Peyer's patch (tissue), 4 donors: ENCODE measurements at regions not wholly inside any gene's neighbourhood (a gene's known extent, or its start where the extent isn't known, plus 50 kb on each side); places are given as distances from the start of the nearest gene placed in this dataset.

Experiments
- DNase-seq, 3 donors: peaks; one replicate each; pipeline ENCODE4 v3.0.0-alpha.2; 2017 to 2019
- H3K27ac ChIP-seq, 4 donors: fragments of 200-600 bp; sonication (generic); one replicate each; pipeline ENCODE4 v1.5.1; 2016 to 2019
- H3K27me3 ChIP-seq, 2 donors: fragments of 200-600 bp; sonication (generic); one replicate each; pipeline ENCODE4 v1.5.1; 2019
- H3K36me3 ChIP-seq, 3 donors: fragments of 200-600 bp; sonication (generic); one replicate each; pipeline ENCODE4 v1.5.1; 2016 to 2019
- H3K4me1 ChIP-seq, 4 donors: fragments of 200-600 bp; sonication (generic); one replicate each; pipeline ENCODE4 v1.5.1; 2016 to 2019
- H3K4me3 ChIP-seq, 4 donors: fragments of 200-600 bp; sonication (generic); 1 replicate in 3 of 4; 2 replicates in 1 of 4; pipeline ENCODE4 v1.5.1; 2016 to 2019; ENCODE audit warnings: mild to moderate bottlenecking in 1 of 4
- H3K9me3 ChIP-seq, 4 donors: fragments of 200-600 bp; sonication (generic); one replicate each; pipeline ENCODE4 v1.5.1; 2016 to 2019; ENCODE audit warnings: mild to moderate bottlenecking in 1 of 4
- POLR2A ChIP-seq, 2 donors: fragments of 450-650 bp; IDR thresholded peaks; one replicate each; pipeline ENCODE4 v1.5.1; 2017; ENCODE audit warnings: antibody characterized with exemption in 2 of 2, mild to moderate bottlenecking in 2 of 2, moderate library complexity in 2 of 2
- TF ChIP-seq, protein P1 (sequence below), 6 experiments: fragments of 450-650 bp in 4 of 6; fragments of 200-600 bp in 2 of 6; sonication (generic) in 1 of 6; IDR thresholded peaks; one replicate each; pipeline ENCODE4 v1.5.1; 2017 to 2019; ENCODE audit warnings: antibody characterized with exemption in 6 of 6, mild to moderate bottlenecking in 3 of 6, moderate library complexity in 1 of 6

DNA sequence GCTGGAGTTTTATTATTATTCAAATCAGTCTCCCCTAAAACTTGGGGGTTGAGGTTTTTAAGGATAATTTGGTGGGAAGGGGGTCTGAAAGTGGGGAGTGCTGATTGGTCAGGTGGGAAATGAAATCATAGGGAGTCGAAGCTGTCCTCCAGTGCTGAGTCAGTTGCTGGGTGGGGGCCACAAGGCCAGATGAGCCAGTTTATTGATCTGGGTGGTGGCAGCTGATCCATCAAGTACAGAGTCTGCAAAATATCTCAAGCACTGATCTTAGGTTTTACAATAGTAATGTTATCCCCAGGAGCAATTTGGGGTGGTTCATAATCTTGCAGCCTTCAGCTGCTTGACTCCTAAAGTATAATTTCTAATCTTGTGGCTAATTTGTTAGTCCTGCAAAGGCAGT is 146.0 kb upstream of the SPACA1 start:
- Histone ChIP-seq H3K4me3 (no peak overlapping the region), H3K36me3 (no peaks in the 10 kb centered on the region), H3K4me1 (no peaks in the 10 kb centered on the region), H3K27me3 (no peaks in the 10 kb centered on the region), H3K9me3 (no peaks in the 10 kb centered on the region), H3K27ac (no peak overlapping the region)
- TF ChIP-seq, protein P1, sequence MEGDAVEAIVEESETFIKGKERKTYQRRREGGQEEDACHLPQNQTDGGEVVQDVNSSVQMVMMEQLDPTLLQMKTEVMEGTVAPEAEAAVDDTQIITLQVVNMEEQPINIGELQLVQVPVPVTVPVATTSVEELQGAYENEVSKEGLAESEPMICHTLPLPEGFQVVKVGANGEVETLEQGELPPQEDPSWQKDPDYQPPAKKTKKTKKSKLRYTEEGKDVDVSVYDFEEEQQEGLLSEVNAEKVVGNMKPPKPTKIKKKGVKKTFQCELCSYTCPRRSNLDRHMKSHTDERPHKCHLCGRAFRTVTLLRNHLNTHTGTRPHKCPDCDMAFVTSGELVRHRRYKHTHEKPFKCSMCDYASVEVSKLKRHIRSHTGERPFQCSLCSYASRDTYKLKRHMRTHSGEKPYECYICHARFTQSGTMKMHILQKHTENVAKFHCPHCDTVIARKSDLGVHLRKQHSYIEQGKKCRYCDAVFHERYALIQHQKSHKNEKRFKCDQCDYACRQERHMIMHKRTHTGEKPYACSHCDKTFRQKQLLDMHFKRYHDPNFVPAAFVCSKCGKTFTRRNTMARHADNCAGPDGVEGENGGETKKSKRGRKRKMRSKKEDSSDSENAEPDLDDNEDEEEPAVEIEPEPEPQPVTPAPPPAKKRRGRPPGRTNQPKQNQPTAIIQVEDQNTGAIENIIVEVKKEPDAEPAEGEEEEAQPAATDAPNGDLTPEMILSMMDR (IDR thresholded peaks at IDR 0.05): no peak
- TF ChIP-seq POLR2A (IDR thresholded peaks at IDR 0.05): no peak
- no peak for DNase-seq

DNA sequence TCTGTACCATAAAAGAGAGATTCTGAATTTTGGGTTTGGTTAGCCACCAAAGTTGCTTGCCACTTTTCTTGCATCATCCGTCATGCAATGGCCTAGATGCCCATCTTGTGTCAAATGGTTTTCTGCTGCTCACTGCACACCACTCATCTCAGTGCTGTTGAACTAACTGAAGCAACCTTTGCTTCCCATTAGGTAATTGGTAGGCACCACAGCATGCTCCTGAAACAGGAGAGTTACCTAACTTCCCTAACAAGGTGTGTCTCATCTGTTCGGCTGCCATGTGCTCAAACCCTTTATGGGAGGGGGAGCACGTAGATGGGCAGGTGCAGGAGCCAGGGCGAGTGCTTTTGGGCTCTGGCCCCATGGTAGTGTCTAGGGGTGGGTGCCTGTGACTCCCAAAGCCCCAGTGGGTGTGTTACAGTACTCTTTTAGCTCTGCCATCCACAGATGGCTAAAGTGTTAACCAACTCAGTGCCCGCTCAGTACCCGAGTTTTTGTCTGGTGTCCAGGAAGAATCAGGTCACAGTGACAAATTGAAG is 147.4 kb upstream of the SPACA1 start:
- no peaks in the 10 kb centered on the region for H3K9me3 ChIP-seq
- no peaks in the 10 kb centered on the region for H3K27me3 ChIP-seq
- DNase-seq: no peak
- no peaks in the 10 kb centered on the region for H3K4me1 ChIP-seq
- no peak overlapping the region for H3K27ac ChIP-seq
- no peak for TF ChIP-seq POLR2A (IDR thresholded peaks at IDR 0.05)
- TF ChIP-seq, protein P1 (IDR thresholded peaks at IDR 0.05): no peak
- H3K4me3 ChIP-seq: no peak overlapping the region
- H3K36me3 ChIP-seq: no peaks in the 10 kb centered on the region

DNA sequence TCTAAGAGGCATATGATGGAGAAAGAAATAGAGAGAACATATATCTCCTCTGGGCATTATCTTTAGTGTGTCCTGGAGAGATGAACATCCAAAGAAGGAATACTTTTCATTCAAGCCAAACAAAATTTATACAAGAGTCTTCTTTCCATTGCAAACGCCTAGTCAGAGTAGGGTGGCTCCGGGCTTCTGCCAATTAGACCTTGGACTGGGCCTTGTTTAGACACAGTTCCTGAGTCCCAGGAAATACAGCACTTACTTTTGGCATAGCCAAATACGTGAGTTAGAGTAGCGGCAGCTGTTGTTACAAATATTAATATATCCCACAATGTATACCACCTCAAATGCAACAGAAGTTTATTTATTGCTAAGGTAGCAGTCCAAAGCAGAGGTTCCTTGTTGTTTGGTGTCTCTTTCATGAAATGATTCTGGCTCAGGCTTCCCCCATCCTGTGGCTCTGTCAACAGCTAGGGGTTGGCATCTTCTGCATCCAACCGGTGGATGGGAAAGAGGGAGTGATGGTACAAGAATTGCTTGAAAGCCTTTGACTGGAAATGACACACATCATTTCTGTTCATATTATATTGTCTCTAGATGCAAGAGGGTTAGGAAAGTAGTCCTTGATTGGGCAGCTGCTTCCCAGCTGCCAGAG is 148.0 kb upstream of the SPACA1 start:
- Histone ChIP-seq H3K4me1 (no peaks in the 10 kb centered on the region), H3K27me3 (no peaks in the 10 kb centered on the region), H3K36me3 (no peaks in the 10 kb centered on the region), H3K4me3 (no peak overlapping the region), H3K27ac (no peak overlapping the region), H3K9me3 (no peaks in the 10 kb centered on the region)
- no peak for DNase-seq
- TF ChIP-seq, protein P1 (IDR thresholded peaks at IDR 0.05): no peak
- no peak for TF ChIP-seq POLR2A (IDR thresholded peaks at IDR 0.05)

DNA sequence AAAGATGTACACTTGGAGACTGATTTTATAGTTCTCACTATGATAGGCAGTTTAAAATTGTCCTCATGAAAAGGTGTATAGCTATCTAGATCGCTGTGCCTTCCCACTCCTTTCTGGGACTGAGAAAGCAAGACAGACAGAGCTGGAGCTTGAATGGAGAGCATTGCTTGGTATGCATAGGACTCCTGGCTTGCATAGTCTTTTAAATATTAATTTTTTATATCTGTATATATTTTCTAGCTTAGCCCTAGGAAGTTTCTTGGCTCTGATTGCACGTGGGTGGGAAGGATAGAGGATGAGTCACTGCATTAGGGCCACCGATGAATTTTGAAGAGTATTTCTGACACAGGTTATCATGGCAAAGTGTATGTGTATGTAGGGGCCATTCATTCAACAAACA is 150.0 kb upstream of the SPACA1 start:
- Histone ChIP-seq H3K27me3 (no peaks in the 10 kb centered on the region), H3K27ac (no peak overlapping the region), H3K4me1 (no peaks in the 10 kb centered on the region), H3K9me3 (no peaks in the 10 kb centered on the region), H3K36me3 (no peaks in the 10 kb centered on the region), H3K4me3 (no peak overlapping the region)
- TF ChIP-seq, protein P1 (IDR thresholded peaks at IDR 0.05): no peak
- TF ChIP-seq POLR2A (IDR thresholded peaks at IDR 0.05): no peak
- DNase-seq: no peak

DNA sequence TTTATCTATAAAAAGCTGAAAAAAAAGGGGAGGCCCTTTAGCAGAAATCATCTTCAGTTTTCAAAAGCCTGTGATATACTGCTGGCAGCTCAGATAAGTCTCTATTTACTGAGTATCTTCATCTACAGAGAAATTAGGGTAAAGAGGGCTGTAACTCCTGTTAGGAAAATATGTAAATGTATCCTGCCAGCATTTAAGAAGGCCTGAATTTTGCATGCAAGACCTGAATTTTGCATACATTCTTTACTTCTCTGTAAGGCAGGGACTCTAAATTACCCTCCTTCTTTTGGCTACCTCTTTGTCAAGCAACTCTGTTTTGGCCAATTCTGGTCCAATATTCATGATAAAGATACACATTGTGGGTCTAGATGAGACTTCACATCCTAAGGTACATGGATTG is 150.6 kb upstream of the SPACA1 start:
- Histone ChIP-seq H3K36me3 (no peaks in the 10 kb centered on the region), H3K4me3 (no peak overlapping the region), H3K4me1 (no peaks in the 10 kb centered on the region), H3K27ac (no peak overlapping the region), H3K9me3 (no peaks in the 10 kb centered on the region), H3K27me3 (no peaks in the 10 kb centered on the region)
- TF ChIP-seq POLR2A (IDR thresholded peaks at IDR 0.05): no peak
- TF ChIP-seq, protein P1 (IDR thresholded peaks at IDR 0.05): no peak
- no peak for DNase-seq
